ENCODE measurements at regions not wholly inside any gene's neighbourhood (a gene's known extent, or its start where the extent isn't known, plus 50 kb on each side); places are given as distances from the start of the nearest gene placed in this dataset.

- no peak for TF ChIP-seq JUND (IDR thresholded peaks at IDR 0.05; ENCODE audit: low read depth)
- no peak for DNase-seq (ENCODE audit: low read depth in 1 of 2, low spot score in 1 of 2)
- in situ Hi-C loops (cut with HindIII; ENCODE audit: low pct_unique_long_range_greater_than_20kb, low sequenced_read_pairs), result no loop called here
Measured at GRCh38 chr15:87151202-87151748, 1071.6 kb downstream of the AGBL1 start.

- no peak for TF ChIP-seq JUND (IDR thresholded peaks at IDR 0.05; ENCODE audit: low read depth)
- in situ Hi-C loops (cut with HindIII; ENCODE audit: low pct_unique_long_range_greater_than_20kb, low sequenced_read_pairs), result no loop called here
- DNase-seq (ENCODE audit: low read depth in 1 of 2, low spot score in 1 of 2), result no peak
Measured at GRCh38 chr15:87145696-87146095, 1066.0 kb downstream of the AGBL1 start.

DNA sequence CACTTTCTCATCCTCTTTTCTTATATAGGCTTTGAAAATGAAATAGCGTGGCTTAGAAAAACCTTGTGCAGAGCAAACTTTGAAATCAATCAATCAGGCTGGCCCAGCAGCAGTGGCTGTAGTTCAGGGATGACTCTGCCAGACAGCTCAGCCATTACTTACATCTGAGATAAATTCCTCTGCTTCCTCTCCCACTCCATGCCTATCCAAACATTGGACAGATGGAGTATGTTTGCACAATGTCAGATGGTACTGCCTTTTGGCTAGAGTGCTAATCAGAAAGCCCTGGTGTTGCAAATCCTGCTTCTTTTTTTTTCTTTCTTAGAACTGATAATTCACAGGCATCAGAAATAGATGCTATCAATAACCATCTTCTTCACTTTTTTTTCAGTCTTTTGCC, 1065.1 kb downstream of the AGBL1 start:
- TF ChIP-seq JUND (IDR thresholded peaks at IDR 0.05; ENCODE audit: low read depth), result no peak
- in situ Hi-C loops (cut with HindIII; ENCODE audit: low pct_unique_long_range_greater_than_20kb, low sequenced_read_pairs), result no loop called here
- no peak for DNase-seq (ENCODE audit: low read depth in 1 of 2, low spot score in 1 of 2)

DNA sequence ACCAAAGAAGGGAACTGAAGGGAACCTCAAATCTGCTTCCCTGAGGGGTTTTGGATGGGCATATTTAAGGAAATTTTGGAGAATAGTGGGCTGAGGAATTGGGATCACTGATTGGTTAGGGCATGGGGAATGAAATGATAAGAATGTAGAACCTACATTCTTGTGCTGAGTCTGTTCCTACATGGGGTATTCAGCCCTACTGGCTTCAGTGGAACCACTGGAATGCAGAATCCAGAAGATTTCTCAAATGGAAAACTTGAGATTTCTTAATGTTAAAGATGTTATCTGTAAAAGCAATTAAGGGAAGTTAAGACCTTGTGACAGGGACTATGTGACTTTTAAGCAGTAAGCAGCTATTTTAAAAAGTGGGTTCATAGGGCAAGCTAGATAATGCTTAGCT, 1062.4 kb downstream of the AGBL1 start:
- in situ Hi-C loops (cut with HindIII; ENCODE audit: low pct_unique_long_range_greater_than_20kb, low sequenced_read_pairs), result no loop called here
- DNase-seq (ENCODE audit: low read depth in 1 of 2, low spot score in 1 of 2), result no peak
- no peak for TF ChIP-seq JUND (IDR thresholded peaks at IDR 0.05; ENCODE audit: low read depth)

GRCh38 chr15:87135109-87135508, 1055.4 kb downstream of the AGBL1 start:
- in situ Hi-C loops (cut with HindIII; ENCODE audit: low pct_unique_long_range_greater_than_20kb, low sequenced_read_pairs), result no loop called here
- DNase-seq (ENCODE audit: low read depth in 1 of 2, low spot score in 1 of 2), result no peak
- TF ChIP-seq JUND (IDR thresholded peaks at IDR 0.05; ENCODE audit: low read depth), result no peak

DNA sequence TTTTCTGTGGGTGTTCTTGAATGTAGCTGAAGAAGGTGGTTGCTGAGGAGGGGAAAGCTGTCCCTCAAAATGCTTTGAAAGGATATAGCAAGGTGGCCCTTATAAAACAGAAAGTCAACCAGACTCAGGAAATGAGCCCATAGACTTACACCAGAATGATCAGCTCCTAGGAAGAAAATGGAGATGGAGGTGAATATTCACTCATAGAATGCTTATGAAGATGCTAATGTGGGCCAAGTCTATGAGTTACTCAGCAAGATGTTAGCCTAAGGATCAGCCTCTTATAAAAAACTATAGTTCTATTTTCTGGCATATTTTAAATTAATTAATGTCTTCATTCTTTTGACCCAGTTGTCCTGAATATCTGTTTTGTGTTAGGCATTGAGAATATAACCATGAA, 1054.0 kb downstream of the AGBL1 start:
- no peak for TF ChIP-seq JUND (IDR thresholded peaks at IDR 0.05; ENCODE audit: low read depth)
- in situ Hi-C loops (cut with HindIII; ENCODE audit: low pct_unique_long_range_greater_than_20kb, low sequenced_read_pairs), result no loop called here
- DNase-seq (ENCODE audit: low read depth in 1 of 2, low spot score in 1 of 2), result no peak

GRCh38 chr15:87131067-87131466, 1051.4 kb downstream of the AGBL1 start:
- TF ChIP-seq JUND (IDR thresholded peaks at IDR 0.05; ENCODE audit: low read depth), result no peak
- DNase-seq (ENCODE audit: low read depth in 1 of 2, low spot score in 1 of 2), result no peak
- in situ Hi-C loops (cut with HindIII; ENCODE audit: low pct_unique_long_range_greater_than_20kb, low sequenced_read_pairs), result no loop called here

GRCh38 chr15:87129916-87130315, 1050.2 kb downstream of the AGBL1 start:
- DNase-seq (ENCODE audit: low read depth in 1 of 2, low spot score in 1 of 2), result no peak
- in situ Hi-C loops (cut with HindIII; ENCODE audit: low pct_unique_long_range_greater_than_20kb, low sequenced_read_pairs), result no loop called here
- no peak for TF ChIP-seq JUND (IDR thresholded peaks at IDR 0.05; ENCODE audit: low read depth)

DNA sequence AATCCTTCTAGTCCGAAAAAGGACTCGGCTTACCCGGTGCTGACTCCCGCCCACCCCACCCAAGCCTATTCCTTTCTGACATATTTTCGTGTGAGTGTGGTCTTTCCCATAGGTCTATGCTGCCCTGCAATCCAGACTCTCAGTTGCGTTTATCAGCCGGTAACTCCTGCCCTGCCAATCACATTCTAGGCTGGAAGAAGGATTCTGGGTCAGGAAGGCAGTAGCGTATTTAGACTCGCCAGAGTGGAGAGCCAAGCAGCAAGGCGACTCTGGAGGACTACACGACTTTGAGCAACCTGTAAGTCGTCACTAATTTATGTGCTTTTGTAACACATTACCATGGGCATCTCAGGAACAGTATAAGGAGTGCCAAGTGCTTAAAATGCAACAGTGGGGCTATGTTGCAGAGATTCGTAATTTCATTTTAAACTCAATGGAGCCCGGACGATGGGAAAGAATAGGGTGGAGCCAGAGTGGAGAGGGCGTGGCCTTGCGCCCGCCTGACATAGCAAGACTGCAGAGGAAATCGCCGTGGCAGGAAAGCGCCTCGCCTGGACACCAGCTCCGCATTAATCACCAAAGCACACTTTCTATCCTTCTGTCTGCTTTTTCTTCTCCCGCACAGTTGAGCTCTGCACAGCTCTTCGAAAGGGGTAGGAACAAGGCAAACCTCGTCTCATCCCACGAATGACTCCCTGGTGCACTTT, 1044.2 kb downstream of the AGBL1 start:
- DNase-seq (ENCODE audit: low read depth in 1 of 2, low spot score in 1 of 2), result peak; percentile 4 to 30
- no peak for TF ChIP-seq JUND (IDR thresholded peaks at IDR 0.05; ENCODE audit: low read depth)
- in situ Hi-C loops (cut with HindIII; ENCODE audit: low pct_unique_long_range_greater_than_20kb, low sequenced_read_pairs), result no loop called here

GRCh38 chr15:87121336-87121735, 1041.7 kb downstream of the AGBL1 start:
- DNase-seq (ENCODE audit: low read depth in 1 of 2, low spot score in 1 of 2), result peak in 1 of 2 experiments; percentile 8
- no peak for TF ChIP-seq JUND (IDR thresholded peaks at IDR 0.05; ENCODE audit: low read depth)
- in situ Hi-C loops (cut with HindIII; ENCODE audit: low pct_unique_long_range_greater_than_20kb, low sequenced_read_pairs), result no loop called here

DNA sequence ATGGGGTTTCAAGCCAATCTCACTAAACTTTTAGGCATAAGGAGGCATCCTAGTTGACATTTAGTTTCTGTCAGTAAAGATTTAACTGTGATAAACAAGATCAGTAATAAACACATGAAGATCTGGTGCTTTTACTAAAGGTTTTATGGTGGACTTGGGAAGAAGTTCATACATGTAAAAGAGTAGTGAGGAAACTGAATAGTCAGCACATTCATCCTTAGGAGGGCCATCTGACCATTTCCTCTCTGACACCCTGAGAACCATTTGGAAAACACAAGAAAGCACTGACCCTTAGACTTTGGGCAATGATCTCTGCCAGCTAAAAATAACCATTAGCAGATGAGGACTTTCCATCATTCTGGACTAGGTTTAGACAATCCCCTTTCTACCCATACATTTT, 1040.9 kb downstream of the AGBL1 start:
- in situ Hi-C loops (cut with HindIII; ENCODE audit: low pct_unique_long_range_greater_than_20kb, low sequenced_read_pairs), result no loop called here
- DNase-seq (ENCODE audit: low read depth in 1 of 2, low spot score in 1 of 2), result no peak
- no peak for TF ChIP-seq JUND (IDR thresholded peaks at IDR 0.05; ENCODE audit: low read depth)

DNA sequence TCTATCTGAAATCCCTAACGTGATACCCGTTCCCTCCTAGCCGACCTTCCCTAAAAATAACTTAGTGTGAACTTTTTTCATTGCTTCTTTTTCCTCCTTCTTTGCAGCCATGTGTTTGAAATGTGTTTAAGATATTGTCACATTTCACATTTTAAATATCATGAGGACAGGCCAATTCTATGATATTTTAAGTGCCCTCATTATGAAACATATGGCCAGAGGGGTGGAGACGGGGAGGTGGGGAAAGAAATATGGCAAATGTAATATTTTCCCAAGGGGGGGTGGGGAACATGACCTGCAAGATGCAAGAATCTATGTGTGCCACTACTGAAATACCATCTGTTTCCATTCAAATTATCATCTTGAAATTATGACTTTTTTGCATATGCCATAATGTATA, 1039.2 kb downstream of the AGBL1 start:
- no peak for TF ChIP-seq JUND (IDR thresholded peaks at IDR 0.05; ENCODE audit: low read depth)
- in situ Hi-C loops (cut with HindIII; ENCODE audit: low pct_unique_long_range_greater_than_20kb, low sequenced_read_pairs), result no loop called here
- no peak for DNase-seq (ENCODE audit: low read depth in 1 of 2, low spot score in 1 of 2)

DNA sequence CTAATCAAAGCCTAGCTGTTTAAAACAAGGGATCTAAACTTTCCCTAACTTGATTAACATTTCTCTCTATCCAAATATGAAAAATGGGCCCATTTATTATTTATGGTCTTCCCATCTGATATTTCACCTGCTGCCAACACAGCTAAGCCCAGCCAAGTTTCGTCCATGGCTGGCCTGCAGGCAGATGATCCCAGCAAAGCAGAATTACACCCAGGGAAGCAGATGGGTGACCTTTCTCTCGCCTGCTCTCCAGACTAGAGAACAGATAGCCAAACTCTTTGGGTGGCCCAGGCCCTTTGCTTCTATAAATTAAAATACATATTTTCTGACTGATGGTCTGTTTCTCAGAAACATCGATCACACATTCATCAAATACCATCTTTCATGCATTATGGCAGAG, 1038.8 kb downstream of the AGBL1 start:
- no peak for DNase-seq (ENCODE audit: low read depth in 1 of 2, low spot score in 1 of 2)
- no peak for TF ChIP-seq JUND (IDR thresholded peaks at IDR 0.05; ENCODE audit: low read depth)
- in situ Hi-C loops (cut with HindIII; ENCODE audit: low pct_unique_long_range_greater_than_20kb, low sequenced_read_pairs), result no loop called here

DNA sequence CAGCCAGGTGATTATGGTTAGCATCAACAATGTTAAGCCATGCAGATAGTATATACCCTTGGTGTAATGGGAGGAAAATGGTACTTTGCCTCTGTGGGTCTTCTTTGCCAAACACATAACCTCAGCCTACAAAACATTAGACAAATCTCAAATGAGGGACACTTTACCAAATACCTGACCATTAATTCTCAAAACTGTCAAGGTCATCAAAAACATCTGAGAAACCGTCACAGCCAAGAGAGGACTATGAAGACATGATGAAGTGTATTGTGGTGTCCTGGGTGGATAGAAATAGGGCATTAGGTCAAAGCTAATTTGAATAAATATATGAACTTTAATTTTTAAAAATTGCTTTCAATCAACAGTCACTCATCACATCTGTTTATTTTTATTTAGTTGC, 1036.1 kb downstream of the AGBL1 start:
- no peak for TF ChIP-seq JUND (IDR thresholded peaks at IDR 0.05; ENCODE audit: low read depth)
- in situ Hi-C loops (cut with HindIII; ENCODE audit: low pct_unique_long_range_greater_than_20kb, low sequenced_read_pairs), result no loop called here

More for the DNA sequence above, 1036.1 kb downstream of the AGBL1 start:
- no peak for DNase-seq (ENCODE audit: low read depth in 1 of 2, low spot score in 1 of 2)
